ENCODE measurements at regions not wholly inside any gene's neighbourhood (a gene's known extent, or its start where the extent isn't known, plus 50 kb on each side); places are given as distances from the start of the nearest gene placed in this dataset.
"Not testable (repeated sequence)": the region's sequence is repeated elsewhere in the genome, so short reads cannot be mapped to it uniquely, and the experiment has no call there.

- H3K4me3 Mint-ChIP-seq, result no peak overlapping the region
- TF ChIP-seq CTCF (IDR thresholded peaks at IDR 0.05), result no peak
- no peak for DNase-seq
- H3K36me3 Mint-ChIP-seq (ENCODE audit: low read depth), result no peaks in the 10 kb centered on the region
- no peak overlapping the region for H3K27ac Mint-ChIP-seq
- H3K27me3 Mint-ChIP-seq (ENCODE audit: insufficient read depth), result peaks cover 5% of the 10 kb centered on the region
- H3K9me3 Mint-ChIP-seq, result peaks cover 8% of the 10 kb centered on the region; the same call in 1 of the 2 replicates
- H3K4me1 Mint-ChIP-seq (ENCODE audit: low read depth), result no peaks in the 10 kb centered on the region
Observed at GRCh38 chr10:22158426-22158825, 59.4 kb downstream of the EBLN1 start.

- Mint-ChIP-seq H3K36me3 (ENCODE audit: low read depth) (no peaks in the 10 kb centered on the region), H3K27ac (no peak overlapping the region), H3K4me1 (ENCODE audit: low read depth) (no peaks in the 10 kb centered on the region), H3K27me3 (ENCODE audit: insufficient read depth) (peaks cover 4% of the 10 kb centered on the region; the same call in 1 of the 2 replicates), H3K9me3 (peaks cover 2% of the 10 kb centered on the region; the same call in 1 of the 2 replicates), H3K4me3 (no peak overlapping the region)
- TF ChIP-seq CTCF (IDR thresholded peaks at IDR 0.05), result no peak
- no peak for DNase-seq
Observed at GRCh38 chr10:22156750-22157149, 61.1 kb downstream of the EBLN1 start.

- Mint-ChIP-seq H3K27ac (no peak overlapping the region), H3K36me3 (ENCODE audit: low read depth) (no peaks in the 10 kb centered on the region; the same call in 1 of the 2 replicates), H3K9me3 (no peaks in the 10 kb centered on the region; the same call in 1 of the 2 replicates), H3K27me3 (ENCODE audit: insufficient read depth) (peaks cover 4% of the 10 kb centered on the region; the same call in 1 of the 2 replicates), H3K4me1 (ENCODE audit: low read depth) (no peaks in the 10 kb centered on the region), H3K4me3 (no peak overlapping the region)
- no peak for DNase-seq
- no peak for TF ChIP-seq CTCF (IDR thresholded peaks at IDR 0.05)
Observed at GRCh38 chr10:22152403-22152802, 65.4 kb downstream of the EBLN1 start.

- Mint-ChIP-seq H3K27me3 (ENCODE audit: insufficient read depth) (no peaks in the 10 kb centered on the region), H3K4me1 (ENCODE audit: low read depth) (no peaks in the 10 kb centered on the region), H3K9me3 (peaks cover 7% of the 10 kb centered on the region), H3K36me3 (ENCODE audit: low read depth) (peaks cover 5% of the 10 kb centered on the region), H3K4me3 (no peak overlapping the region), H3K27ac (no peak overlapping the region)
- no peak for TF ChIP-seq CTCF (IDR thresholded peaks at IDR 0.05)
- no peak for DNase-seq
Observed at GRCh38 chr10:22150842-22151241, 67.0 kb downstream of the EBLN1 start.

GRCh38 chr10:22148961-22149360 lies 68.9 kb downstream of the EBLN1 start:
- no peak for DNase-seq
- H3K9me3 Mint-ChIP-seq, result peaks cover 7% of the 10 kb centered on the region

GRCh38 chr10:22145873-22146272 lies 71.9 kb downstream of the EBLN1 start:
- not testable (repeated sequence) for H3K9me3 Mint-ChIP-seq; DNase-seq; H3K27me3 Mint-ChIP-seq (ENCODE audit: insufficient read depth); H3K4me1 Mint-ChIP-seq (ENCODE audit: low read depth); H3K27ac Mint-ChIP-seq; H3K36me3 Mint-ChIP-seq (ENCODE audit: low read depth); H3K4me3 Mint-ChIP-seq

More at GRCh38 chr10:22148961-22149360, 68.9 kb downstream of the EBLN1 start:
- no peak overlapping the region for H3K27ac Mint-ChIP-seq
- no peak for TF ChIP-seq CTCF (IDR thresholded peaks at IDR 0.05)
- H3K27me3 Mint-ChIP-seq (ENCODE audit: insufficient read depth), result no peaks in the 10 kb centered on the region
- H3K4me1 Mint-ChIP-seq (ENCODE audit: low read depth), result no peaks in the 10 kb centered on the region
- no peak overlapping the region for H3K4me3 Mint-ChIP-seq
- H3K36me3 Mint-ChIP-seq (ENCODE audit: low read depth), result peaks cover 5% of the 10 kb centered on the region

Measured in HFFc6 (cell line).